ENCODE measurements at regions not wholly inside any gene's neighbourhood (a gene's known extent, or its start where the extent isn't known, plus 50 kb on each side); places are given as distances from the start of the nearest gene placed in this dataset.

DNA sequence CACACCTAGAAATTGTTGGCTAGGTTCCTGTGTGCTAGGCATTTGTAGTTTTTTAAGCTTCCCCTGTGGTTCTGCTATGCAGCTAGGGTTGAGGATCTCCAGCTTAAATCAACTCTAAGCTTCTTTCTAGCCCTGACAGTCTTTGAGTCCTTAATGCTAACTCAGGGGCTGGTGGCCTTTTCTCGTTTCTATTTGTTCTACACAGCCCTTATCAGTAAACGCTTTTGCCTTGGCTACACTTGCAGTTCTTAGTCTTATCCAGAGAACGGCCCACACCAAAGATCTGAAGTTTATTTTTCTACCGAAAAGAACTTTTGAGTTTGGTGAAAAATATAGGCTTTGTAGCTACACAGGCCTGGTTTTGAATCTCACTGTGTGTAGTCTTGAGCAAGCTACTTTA lies 212.0 kb downstream of the DHX15 start:
- ATAC-seq = no peak

DNA sequence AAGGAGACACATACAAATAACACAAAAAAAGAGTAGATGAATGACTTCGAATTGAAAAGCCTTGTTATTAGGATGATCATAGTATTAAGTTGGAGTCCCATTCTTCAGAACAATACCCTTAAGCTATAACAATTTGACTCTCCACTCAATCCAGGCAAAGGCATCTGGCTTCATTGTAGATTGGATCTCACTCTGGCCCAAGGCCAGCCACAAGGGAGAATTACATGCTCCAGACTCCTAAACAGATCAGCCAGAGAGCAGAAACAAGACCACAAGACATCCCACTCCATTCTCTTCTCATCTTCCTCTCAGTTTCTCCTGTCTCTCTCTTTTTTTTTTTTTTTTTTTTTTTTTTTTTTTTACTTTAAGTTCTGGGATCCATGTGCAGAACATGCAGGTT lies 213.9 kb downstream of the DHX15 start:
- TF ChIP-seq, protein P1, sequence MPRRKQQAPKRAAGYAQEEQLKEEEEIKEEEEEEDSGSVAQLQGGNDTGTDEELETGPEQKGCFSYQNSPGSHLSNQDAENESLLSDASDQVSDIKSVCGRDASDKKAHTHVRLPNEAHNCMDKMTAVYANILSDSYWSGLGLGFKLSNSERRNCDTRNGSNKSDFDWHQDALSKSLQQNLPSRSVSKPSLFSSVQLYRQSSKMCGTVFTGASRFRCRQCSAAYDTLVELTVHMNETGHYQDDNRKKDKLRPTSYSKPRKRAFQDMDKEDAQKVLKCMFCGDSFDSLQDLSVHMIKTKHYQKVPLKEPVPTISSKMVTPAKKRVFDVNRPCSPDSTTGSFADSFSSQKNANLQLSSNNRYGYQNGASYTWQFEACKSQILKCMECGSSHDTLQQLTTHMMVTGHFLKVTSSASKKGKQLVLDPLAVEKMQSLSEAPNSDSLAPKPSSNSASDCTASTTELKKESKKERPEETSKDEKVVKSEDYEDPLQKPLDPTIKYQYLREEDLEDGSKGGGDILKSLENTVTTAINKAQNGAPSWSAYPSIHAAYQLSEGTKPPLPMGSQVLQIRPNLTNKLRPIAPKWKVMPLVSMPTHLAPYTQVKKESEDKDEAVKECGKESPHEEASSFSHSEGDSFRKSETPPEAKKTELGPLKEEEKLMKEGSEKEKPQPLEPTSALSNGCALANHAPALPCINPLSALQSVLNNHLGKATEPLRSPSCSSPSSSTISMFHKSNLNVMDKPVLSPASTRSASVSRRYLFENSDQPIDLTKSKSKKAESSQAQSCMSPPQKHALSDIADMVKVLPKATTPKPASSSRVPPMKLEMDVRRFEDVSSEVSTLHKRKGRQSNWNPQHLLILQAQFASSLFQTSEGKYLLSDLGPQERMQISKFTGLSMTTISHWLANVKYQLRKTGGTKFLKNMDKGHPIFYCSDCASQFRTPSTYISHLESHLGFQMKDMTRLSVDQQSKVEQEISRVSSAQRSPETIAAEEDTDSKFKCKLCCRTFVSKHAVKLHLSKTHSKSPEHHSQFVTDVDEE (CRISPR knock-in tag; IDR thresholded peaks at IDR 0.05) = no peak
- TF ChIP-seq BACH2 (CRISPR knock-in tag; IDR thresholded peaks at IDR 0.05; ENCODE audit: borderline replicate concordance) = no peak
- TF ChIP-seq OSR1 (CRISPR knock-in tag; IDR thresholded peaks at IDR 0.05) = no peak
- no peak for TF ChIP-seq ZNF565 (CRISPR knock-in tag; conservative IDR thresholded peaks at IDR 0.05; ENCODE audit: low read depth)
- TF ChIP-seq, protein P2, sequence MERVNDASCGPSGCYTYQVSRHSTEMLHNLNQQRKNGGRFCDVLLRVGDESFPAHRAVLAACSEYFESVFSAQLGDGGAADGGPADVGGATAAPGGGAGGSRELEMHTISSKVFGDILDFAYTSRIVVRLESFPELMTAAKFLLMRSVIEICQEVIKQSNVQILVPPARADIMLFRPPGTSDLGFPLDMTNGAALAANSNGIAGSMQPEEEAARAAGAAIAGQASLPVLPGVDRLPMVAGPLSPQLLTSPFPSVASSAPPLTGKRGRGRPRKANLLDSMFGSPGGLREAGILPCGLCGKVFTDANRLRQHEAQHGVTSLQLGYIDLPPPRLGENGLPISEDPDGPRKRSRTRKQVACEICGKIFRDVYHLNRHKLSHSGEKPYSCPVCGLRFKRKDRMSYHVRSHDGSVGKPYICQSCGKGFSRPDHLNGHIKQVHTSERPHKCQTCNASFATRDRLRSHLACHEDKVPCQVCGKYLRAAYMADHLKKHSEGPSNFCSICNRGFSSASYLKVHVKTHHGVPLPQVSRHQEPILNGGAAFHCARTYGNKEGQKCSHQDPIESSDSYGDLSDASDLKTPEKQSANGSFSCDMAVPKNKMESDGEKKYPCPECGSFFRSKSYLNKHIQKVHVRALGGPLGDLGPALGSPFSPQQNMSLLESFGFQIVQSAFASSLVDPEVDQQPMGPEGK (CRISPR knock-in tag; IDR thresholded peaks at IDR 0.05; ENCODE audit: borderline replicate concordance) = no peak
- TF ChIP-seq RARB (CRISPR knock-in tag; IDR thresholded peaks at IDR 0.05) = no peak
- no peak for TF ChIP-seq SNAI2 (CRISPR knock-in tag; IDR thresholded peaks at IDR 0.05)
- no peak for TF ChIP-seq PPARA (CRISPR knock-in tag; IDR thresholded peaks at IDR 0.05; ENCODE audit: borderline replicate concordance)
- TF ChIP-seq ZFP30 (CRISPR knock-in tag; IDR thresholded peaks at IDR 0.05) = no peak
- ATAC-seq = no peak

More for the DNA sequence above, 212.0 kb downstream of the DHX15 start:
- TF ChIP-seq, protein P3, sequence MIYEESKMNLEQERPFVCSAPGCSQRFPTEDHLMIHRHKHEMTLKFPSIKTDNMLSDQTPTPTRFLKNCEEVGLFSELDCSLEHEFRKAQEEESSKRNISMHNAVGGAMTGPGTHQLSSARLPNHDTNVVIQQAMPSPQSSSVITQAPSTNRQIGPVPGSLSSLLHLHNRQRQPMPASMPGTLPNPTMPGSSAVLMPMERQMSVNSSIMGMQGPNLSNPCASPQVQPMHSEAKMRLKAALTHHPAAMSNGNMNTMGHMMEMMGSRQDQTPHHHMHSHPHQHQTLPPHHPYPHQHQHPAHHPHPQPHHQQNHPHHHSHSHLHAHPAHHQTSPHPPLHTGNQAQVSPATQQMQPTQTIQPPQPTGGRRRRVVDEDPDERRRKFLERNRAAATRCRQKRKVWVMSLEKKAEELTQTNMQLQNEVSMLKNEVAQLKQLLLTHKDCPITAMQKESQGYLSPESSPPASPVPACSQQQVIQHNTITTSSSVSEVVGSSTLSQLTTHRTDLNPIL (CRISPR knock-in tag; IDR thresholded peaks at IDR 0.05; ENCODE audit: low read depth) = no peak
- TF ChIP-seq ZFP3 (CRISPR knock-in tag; IDR thresholded peaks at IDR 0.05) = no peak
- no peak for TF ChIP-seq ZNF8 (CRISPR knock-in tag; IDR thresholded peaks at IDR 0.05)

DNA sequence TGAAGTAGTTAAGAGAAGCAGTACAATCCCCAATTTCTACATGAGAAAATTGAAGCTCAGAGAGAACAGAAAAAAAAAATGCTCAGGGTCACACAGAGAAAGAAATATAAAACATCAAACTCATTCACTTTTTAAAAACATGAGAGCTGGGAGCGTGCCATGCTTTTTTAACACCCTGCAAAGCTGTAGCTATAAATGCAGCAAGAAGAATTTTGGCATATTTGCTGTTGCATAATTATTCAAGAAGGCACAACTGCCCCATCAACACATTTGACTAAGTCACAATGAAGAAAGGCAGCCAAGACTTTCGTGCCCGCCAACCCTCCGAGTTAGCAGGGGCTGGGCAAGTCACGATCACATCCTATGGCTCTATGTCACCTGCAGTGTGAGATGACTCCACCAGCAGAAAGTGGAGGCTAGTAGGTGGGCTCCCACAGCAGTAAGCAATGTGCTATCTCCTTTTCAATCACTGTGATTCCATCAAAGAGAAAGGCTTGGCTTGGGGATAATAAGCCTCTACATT lies 214.8 kb downstream of the DHX15 start:
- ATAC-seq = no peak
- TF ChIP-seq ZC3H10 (CRISPR knock-in tag; IDR thresholded peaks at IDR 0.05) (no peak), TCF4 (CRISPR knock-in tag; IDR thresholded peaks at IDR 0.05; ENCODE audit: borderline replicate concordance) (no peak), ZNF70 (CRISPR knock-in tag; IDR thresholded peaks at IDR 0.05) (no peak), ARNTL (CRISPR knock-in tag; IDR thresholded peaks at IDR 0.05; ENCODE audit: borderline replicate concordance, low read depth) (no peak), TOX (CRISPR knock-in tag; IDR thresholded peaks at IDR 0.05; ENCODE audit: borderline replicate concordance) (no peak)
- TF ChIP-seq, protein P4, sequence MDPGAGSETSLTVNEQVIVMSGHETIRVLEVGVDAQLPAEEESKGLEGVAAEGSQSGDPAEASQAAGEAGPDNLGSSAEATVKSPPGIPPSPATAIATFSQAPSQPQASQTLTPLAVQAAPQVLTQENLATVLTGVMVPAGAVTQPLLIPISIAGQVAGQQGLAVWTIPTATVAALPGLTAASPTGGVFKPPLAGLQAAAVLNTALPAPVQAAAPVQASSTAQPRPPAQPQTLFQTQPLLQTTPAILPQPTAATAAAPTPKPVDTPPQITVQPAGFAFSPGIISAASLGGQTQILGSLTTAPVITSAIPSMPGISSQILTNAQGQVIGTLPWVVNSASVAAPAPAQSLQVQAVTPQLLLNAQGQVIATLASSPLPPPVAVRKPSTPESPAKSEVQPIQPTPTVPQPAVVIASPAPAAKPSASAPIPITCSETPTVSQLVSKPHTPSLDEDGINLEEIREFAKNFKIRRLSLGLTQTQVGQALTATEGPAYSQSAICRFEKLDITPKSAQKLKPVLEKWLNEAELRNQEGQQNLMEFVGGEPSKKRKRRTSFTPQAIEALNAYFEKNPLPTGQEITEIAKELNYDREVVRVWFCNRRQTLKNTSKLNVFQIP (CRISPR knock-in tag; IDR thresholded peaks at IDR 0.05; ENCODE audit: borderline replicate concordance, low read depth) = no peak
- TF ChIP-seq, protein P5, sequence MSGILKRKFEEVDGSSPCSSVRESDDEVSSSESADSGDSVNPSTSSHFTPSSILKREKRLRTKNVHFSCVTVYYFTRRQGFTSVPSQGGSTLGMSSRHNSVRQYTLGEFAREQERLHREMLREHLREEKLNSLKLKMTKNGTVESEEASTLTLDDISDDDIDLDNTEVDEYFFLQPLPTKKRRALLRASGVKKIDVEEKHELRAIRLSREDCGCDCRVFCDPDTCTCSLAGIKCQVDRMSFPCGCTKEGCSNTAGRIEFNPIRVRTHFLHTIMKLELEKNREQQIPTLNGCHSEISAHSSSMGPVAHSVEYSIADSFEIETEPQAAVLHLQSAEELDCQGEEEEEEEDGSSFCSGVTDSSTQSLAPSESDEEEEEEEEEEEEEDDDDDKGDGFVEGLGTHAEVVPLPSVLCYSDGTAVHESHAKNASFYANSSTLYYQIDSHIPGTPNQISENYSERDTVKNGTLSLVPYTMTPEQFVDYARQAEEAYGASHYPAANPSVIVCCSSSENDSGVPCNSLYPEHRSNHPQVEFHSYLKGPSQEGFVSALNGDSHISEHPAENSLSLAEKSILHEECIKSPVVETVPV (CRISPR knock-in tag; IDR thresholded peaks at IDR 0.05) = no peak

DNA sequence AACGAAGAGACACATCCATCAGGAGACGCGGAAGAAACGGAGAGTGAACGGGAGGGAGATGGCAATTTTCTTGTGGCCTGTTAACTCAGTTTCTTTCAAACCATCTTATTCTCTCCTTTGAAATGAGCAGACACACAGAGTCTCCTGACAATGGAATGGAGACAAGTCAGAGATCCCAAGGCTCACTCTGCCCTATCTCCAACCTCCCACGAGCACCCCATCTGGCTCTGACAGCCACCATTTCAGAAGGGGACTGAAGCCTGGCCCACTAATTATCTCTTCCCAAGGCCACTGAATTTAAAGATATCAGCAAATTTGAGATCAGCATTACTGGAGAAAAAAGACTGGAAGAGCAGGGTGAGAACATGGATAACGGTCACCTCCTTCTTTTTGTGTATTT lies 215.6 kb downstream of the DHX15 start:
- no peak for ATAC-seq
- TF ChIP-seq TCF4 (CRISPR knock-in tag; IDR thresholded peaks at IDR 0.05; ENCODE audit: borderline replicate concordance) (no peak), ZFP3 (CRISPR knock-in tag; IDR thresholded peaks at IDR 0.05) (no peak), SNAI2 (CRISPR knock-in tag; IDR thresholded peaks at IDR 0.05) (no peak), ZNF8 (CRISPR knock-in tag; IDR thresholded peaks at IDR 0.05) (no peak), OSR1 (CRISPR knock-in tag; IDR thresholded peaks at IDR 0.05) (no peak), ZFP30 (CRISPR knock-in tag; IDR thresholded peaks at IDR 0.05) (no peak), ISL1 (CRISPR knock-in tag; IDR thresholded peaks at IDR 0.05) (no peak), ESRRG (CRISPR knock-in tag; IDR thresholded peaks at IDR 0.05) (no peak), CSDC2 (CRISPR knock-in tag; IDR thresholded peaks at IDR 0.05) (no peak)
- TF ChIP-seq, protein P4 (CRISPR knock-in tag; IDR thresholded peaks at IDR 0.05; ENCODE audit: borderline replicate concordance, low read depth) = no peak
- TF ChIP-seq, protein P5 (CRISPR knock-in tag; IDR thresholded peaks at IDR 0.05) = no peak
- TF ChIP-seq, protein P3 (CRISPR knock-in tag; IDR thresholded peaks at IDR 0.05; ENCODE audit: low read depth) = no peak
